ENCODE measurements at regions not wholly inside any gene's neighbourhood (a gene's known extent, or its start where the extent isn't known, plus 50 kb on each side); places are given as distances from the start of the nearest gene placed in this dataset.

DNA sequence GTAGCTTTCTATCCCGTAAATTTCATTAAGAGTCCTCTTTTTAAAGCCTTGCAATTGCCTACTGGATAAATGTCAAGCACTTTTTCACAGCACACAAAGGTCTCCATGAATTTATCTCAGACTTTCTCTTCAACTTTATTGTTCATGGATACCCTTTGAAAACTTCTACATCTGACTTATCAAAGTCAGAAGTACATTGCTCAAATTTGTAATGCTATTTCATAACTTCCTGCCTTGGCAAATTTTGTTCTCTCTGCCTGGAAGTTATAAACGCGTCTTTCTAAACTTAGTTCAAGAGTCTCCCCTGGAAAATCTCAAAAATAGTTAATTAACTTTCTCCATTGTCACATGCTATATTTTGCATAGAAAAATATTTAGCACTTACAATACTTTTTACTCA is 55.9 kb upstream of the RERGL start:
- intact Hi-C loops (cut with micrococcal nuclease) = no loop called here
- POLR2A ChIA-PET = no interaction called here
- TF ChIP-seq, protein P1, sequence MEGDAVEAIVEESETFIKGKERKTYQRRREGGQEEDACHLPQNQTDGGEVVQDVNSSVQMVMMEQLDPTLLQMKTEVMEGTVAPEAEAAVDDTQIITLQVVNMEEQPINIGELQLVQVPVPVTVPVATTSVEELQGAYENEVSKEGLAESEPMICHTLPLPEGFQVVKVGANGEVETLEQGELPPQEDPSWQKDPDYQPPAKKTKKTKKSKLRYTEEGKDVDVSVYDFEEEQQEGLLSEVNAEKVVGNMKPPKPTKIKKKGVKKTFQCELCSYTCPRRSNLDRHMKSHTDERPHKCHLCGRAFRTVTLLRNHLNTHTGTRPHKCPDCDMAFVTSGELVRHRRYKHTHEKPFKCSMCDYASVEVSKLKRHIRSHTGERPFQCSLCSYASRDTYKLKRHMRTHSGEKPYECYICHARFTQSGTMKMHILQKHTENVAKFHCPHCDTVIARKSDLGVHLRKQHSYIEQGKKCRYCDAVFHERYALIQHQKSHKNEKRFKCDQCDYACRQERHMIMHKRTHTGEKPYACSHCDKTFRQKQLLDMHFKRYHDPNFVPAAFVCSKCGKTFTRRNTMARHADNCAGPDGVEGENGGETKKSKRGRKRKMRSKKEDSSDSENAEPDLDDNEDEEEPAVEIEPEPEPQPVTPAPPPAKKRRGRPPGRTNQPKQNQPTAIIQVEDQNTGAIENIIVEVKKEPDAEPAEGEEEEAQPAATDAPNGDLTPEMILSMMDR (IDR thresholded peaks at IDR 0.05) = no peak
- Mint-ChIP-seq H3K27ac (no peak overlapping the region), H3K9me3 (no peaks in the 10 kb centered on the region), H3K27me3 (no peaks in the 10 kb centered on the region), H3K4me3 (no peak overlapping the region), H3K4me1 (no peaks in the 10 kb centered on the region), H3K36me3 (ENCODE audit: low read depth) (no peaks in the 10 kb centered on the region)
- ATAC-seq (ENCODE audit: low read depth) = no peak
- no peak for DNase-seq
- CTCF ChIA-PET = no interaction called here

DNA sequence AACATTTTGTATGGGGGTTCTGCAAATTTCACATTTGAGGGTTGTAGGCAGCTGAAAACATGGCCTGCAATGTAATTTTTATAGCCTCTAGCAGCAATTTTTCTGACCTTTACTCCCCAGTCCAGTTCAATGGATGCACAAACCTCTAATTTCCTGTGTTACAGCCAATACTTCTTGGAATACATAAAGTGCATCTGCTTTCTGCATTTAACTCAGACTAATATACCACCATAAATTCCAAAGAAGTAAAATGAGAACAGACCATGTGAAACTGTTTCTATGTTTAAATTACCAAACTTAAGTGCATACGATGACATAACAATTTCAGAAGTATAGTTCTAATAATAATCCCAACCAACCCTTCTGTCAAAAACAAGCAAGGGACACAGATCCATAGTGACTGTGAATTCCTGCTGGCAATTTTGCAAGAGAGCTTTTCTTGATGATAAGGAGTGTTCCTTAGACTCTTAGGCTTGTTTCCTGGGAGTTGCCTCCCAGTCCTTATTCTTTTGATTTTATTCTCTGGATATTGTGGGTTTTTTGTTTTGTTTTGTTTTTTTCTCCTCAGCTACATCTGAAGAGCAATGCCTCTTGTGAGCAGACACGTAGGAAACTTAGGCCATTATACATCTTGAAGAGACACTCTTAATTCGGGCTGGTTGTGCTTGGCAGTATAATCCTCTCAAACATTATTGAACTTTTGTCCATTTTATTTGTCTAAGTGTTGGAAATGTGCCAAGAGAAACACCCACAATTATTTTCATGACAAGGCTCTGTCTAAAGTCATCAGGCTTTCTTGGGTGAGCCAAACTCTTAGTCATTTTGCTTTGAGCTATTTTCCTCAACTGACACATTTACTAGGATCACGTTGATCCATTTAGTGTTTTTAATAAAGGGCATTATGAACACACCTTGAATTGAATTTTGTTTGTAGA is 51.3 kb upstream of the RERGL start:
- H3K4me3 Mint-ChIP-seq = no peak overlapping the region
- H3K9me3 Mint-ChIP-seq = no peaks in the 10 kb centered on the region
- ChIA-PET CTCF (no interaction called here), POLR2A (no interaction called here)
- H3K27ac Mint-ChIP-seq = no peak overlapping the region
- intact Hi-C loops (cut with micrococcal nuclease) = loop anchor here (2.0 kb wide), 2 partner anchors 1045 to 1147 kb away; no protein-coding TSS in a partner anchor
- no peaks in the 10 kb centered on the region for H3K36me3 Mint-ChIP-seq (ENCODE audit: low read depth)
- DNase-seq (no peak), ATAC-seq (ENCODE audit: low read depth) (no peak)
- TF ChIP-seq, protein P1 (IDR thresholded peaks at IDR 0.05) = no peak
- H3K27me3 Mint-ChIP-seq = no peaks in the 10 kb centered on the region
- H3K4me1 Mint-ChIP-seq = peaks cover 5% of the 10 kb centered on the region

DNA sequence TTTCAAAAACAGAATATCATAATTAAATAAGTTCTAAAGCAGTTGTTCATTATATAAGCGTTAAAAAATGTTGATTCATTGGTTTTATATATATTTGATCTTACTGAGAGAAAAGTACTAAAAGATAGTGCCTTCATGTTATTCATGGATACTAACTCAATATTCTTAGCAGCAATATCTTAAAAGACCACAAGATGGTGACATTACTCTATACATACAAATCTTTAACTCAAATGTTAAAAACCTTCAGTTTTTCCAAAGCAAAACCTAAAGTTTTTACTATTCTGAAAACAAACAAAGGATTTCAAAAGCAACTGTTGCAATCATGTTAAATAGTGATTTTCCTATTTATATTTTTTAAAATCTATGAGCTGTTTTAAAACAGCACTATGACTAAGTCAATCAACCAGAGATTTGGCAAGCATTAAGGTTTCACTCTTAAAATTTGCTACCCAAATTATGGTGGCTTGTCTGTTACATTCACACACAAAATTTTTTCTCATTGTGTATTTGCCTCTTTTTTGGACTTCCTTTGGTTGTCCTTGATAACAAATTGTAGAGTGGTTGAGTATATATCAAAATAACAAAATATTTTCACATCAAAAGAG is 50.1 kb upstream of the RERGL start:
- no peak for DNase-seq
- ATAC-seq (ENCODE audit: low read depth) = no peak
- H3K4me3 Mint-ChIP-seq = no peak overlapping the region
- H3K27ac Mint-ChIP-seq = no peak overlapping the region
- H3K4me1 Mint-ChIP-seq = peaks cover 5% of the 10 kb centered on the region
- TF ChIP-seq, protein P1 (IDR thresholded peaks at IDR 0.05) = no peak
- POLR2A ChIA-PET = no interaction called here
- intact Hi-C loops (cut with micrococcal nuclease) = loop anchor here (2.0 kb wide), 2 partner anchors 1047 to 1149 kb away; no protein-coding TSS in a partner anchor
- H3K9me3 Mint-ChIP-seq = no peaks in the 10 kb centered on the region
- CTCF ChIA-PET = no interaction called here
- no peaks in the 10 kb centered on the region for H3K36me3 Mint-ChIP-seq (ENCODE audit: low read depth)
- no peaks in the 10 kb centered on the region for H3K27me3 Mint-ChIP-seq

Data from activated B cell treated with CpG ODN at 0.5 μM for 24 hours (primary cell).